ENCODE measurements at regions not wholly inside any gene's neighbourhood (a gene's known extent, or its start where the extent isn't known, plus 50 kb on each side); places are given as distances from the start of the nearest gene placed in this dataset.

GRCh38 chr16:6674071-6674470 lies 658.6 kb upstream of the RBFOX1 start:
- intact Hi-C loops (cut with micrococcal nuclease; ENCODE audit: unreplicated experiment), result no loop called here
- CTCF ChIA-PET, result no interaction called here
- H3K4me1 Mint-ChIP-seq (ENCODE audit: low read depth, unreplicated experiment), result no peaks in the 10 kb centered on the region
- H3K9me3 Mint-ChIP-seq (ENCODE audit: low read depth, unreplicated experiment), result peaks cover 8% of the 10 kb centered on the region
- no TSS peak for BruUV-seq (replicated peaks)
- no peak for TF ChIP-seq CTCF (IDR thresholded peaks at IDR 0.05; ENCODE audit: unreplicated experiment)
- DNase-seq, result no peak
- no peak overlapping the region for H3K27ac Mint-ChIP-seq (ENCODE audit: unreplicated experiment)
- H3K36me3 Mint-ChIP-seq (ENCODE audit: insufficient read depth, unreplicated experiment), result no peaks in the 10 kb centered on the region
- no peaks in the 10 kb centered on the region for H3K27me3 Mint-ChIP-seq (ENCODE audit: unreplicated experiment)
- no peak overlapping the region for H3K4me3 Mint-ChIP-seq (ENCODE audit: low read depth, unreplicated experiment)

- TF ChIP-seq CTCF (IDR thresholded peaks at IDR 0.05; ENCODE audit: unreplicated experiment), result no peak
- intact Hi-C loops (cut with micrococcal nuclease; ENCODE audit: unreplicated experiment), result no loop called here
- DNase-seq, result no peak
- Mint-ChIP-seq H3K9me3 (ENCODE audit: low read depth, unreplicated experiment) (peaks cover 8% of the 10 kb centered on the region), H3K36me3 (ENCODE audit: insufficient read depth, unreplicated experiment) (no peaks in the 10 kb centered on the region), H3K4me1 (ENCODE audit: low read depth, unreplicated experiment) (no peaks in the 10 kb centered on the region), H3K27me3 (ENCODE audit: unreplicated experiment) (no peaks in the 10 kb centered on the region), H3K4me3 (ENCODE audit: low read depth, unreplicated experiment) (no peak overlapping the region), H3K27ac (ENCODE audit: unreplicated experiment) (no peak overlapping the region)
- no TSS peak for BruUV-seq (replicated peaks)
- CTCF ChIA-PET, result no interaction called here
Observed at GRCh38 chr16:6672507-6672906, 660.1 kb upstream of the RBFOX1 start.

- no TSS peak for BruUV-seq (replicated peaks)
- H3K4me3 Mint-ChIP-seq (ENCODE audit: low read depth, unreplicated experiment), result no peak overlapping the region
- no peak for TF ChIP-seq CTCF (IDR thresholded peaks at IDR 0.05; ENCODE audit: unreplicated experiment)
- H3K27me3 Mint-ChIP-seq (ENCODE audit: unreplicated experiment), result no peaks in the 10 kb centered on the region
- no peaks in the 10 kb centered on the region for H3K4me1 Mint-ChIP-seq (ENCODE audit: low read depth, unreplicated experiment)
- CTCF ChIA-PET, result no interaction called here
- peaks cover 10% of the 10 kb centered on the region for H3K9me3 Mint-ChIP-seq (ENCODE audit: low read depth, unreplicated experiment)
- H3K36me3 Mint-ChIP-seq (ENCODE audit: insufficient read depth, unreplicated experiment), result no peaks in the 10 kb centered on the region
- intact Hi-C loops (cut with micrococcal nuclease; ENCODE audit: unreplicated experiment), result no loop called here
- DNase-seq, result no peak
- no peak overlapping the region for H3K27ac Mint-ChIP-seq (ENCODE audit: unreplicated experiment)
Observed at GRCh38 chr16:6667393-6667792, 665.3 kb upstream of the RBFOX1 start.

GRCh38 chr16:6665126-6665525 lies 667.5 kb upstream of the RBFOX1 start:
- CTCF ChIA-PET, result interaction anchor here (0.6 kb wide), 1 partner anchor 244 kb away, joined by 3 read pairs; no protein-coding TSS in a partner anchor
- no peak overlapping the region for H3K4me3 Mint-ChIP-seq (ENCODE audit: low read depth, unreplicated experiment)
- BruUV-seq (replicated peaks), result no TSS peak
- peaks cover 11% of the 10 kb centered on the region for H3K9me3 Mint-ChIP-seq (ENCODE audit: low read depth, unreplicated experiment)
- H3K27me3 Mint-ChIP-seq (ENCODE audit: unreplicated experiment), result no peaks in the 10 kb centered on the region
- intact Hi-C loops (cut with micrococcal nuclease; ENCODE audit: unreplicated experiment), result no loop called here
- TF ChIP-seq CTCF (IDR thresholded peaks at IDR 0.05; ENCODE audit: unreplicated experiment), result no peak
- no peaks in the 10 kb centered on the region for H3K36me3 Mint-ChIP-seq (ENCODE audit: insufficient read depth, unreplicated experiment)
- no peaks in the 10 kb centered on the region for H3K4me1 Mint-ChIP-seq (ENCODE audit: low read depth, unreplicated experiment)
- no peak for DNase-seq
- H3K27ac Mint-ChIP-seq (ENCODE audit: unreplicated experiment), result no peak overlapping the region

- Mint-ChIP-seq H3K9me3 (ENCODE audit: low read depth, unreplicated experiment) (peaks cover 11% of the 10 kb centered on the region), H3K36me3 (ENCODE audit: insufficient read depth, unreplicated experiment) (no peaks in the 10 kb centered on the region), H3K27ac (ENCODE audit: unreplicated experiment) (no peak overlapping the region), H3K4me3 (ENCODE audit: low read depth, unreplicated experiment) (no peak overlapping the region), H3K27me3 (ENCODE audit: unreplicated experiment) (no peaks in the 10 kb centered on the region), H3K4me1 (ENCODE audit: low read depth, unreplicated experiment) (no peaks in the 10 kb centered on the region)
- no peak for TF ChIP-seq CTCF (IDR thresholded peaks at IDR 0.05; ENCODE audit: unreplicated experiment)
- intact Hi-C loops (cut with micrococcal nuclease; ENCODE audit: unreplicated experiment), result no loop called here
- DNase-seq, result no peak
- CTCF ChIA-PET, result no interaction called here
- no TSS peak for BruUV-seq (replicated peaks)
Observed at GRCh38 chr16:6663668-6664067, 669.0 kb upstream of the RBFOX1 start.

Measured in Calu3 (cell line).